Smooth muscle cell (in vitro differentiated cells): ENCODE measurements at regions not wholly inside any gene's neighbourhood (a gene's known extent, or its start where the extent isn't known, plus 50 kb on each side); places are given as distances from the start of the nearest gene placed in this dataset.

Experiments used
- DNase-seq: peaks from one replicate; lab custom pipeline; 2025; ENCODE audit not compliant: unreplicated experiment; lab: John Stamatoyannopoulos, UW
- H2AFZ ChIP-seq: fragments of 200-600 bp; sonication (generic); 2 replicates; pipeline ENCODE4 v1.6.0; 2016; ENCODE audit warnings: antibody characterized with exemption, low read depth, mild to moderate bottlenecking
- H3F3A ChIP-seq: fragments of 200-600 bp; sonication (generic); 2 replicates; pipeline ENCODE4 v1.6.0; 2017; ENCODE audit warnings: antibody characterized with exemption, low read depth
- H3K27ac ChIP-seq: fragments of 200-600 bp; sonication (generic); 2 replicates; pipeline ENCODE4 v1.5.1; 2016; ENCODE audit warnings: low read depth, mild to moderate bottlenecking
- H3K27me3 ChIP-seq: fragments of 200-600 bp; sonication (generic); 2 replicates; pipeline ENCODE4 v1.6.1; 2016; ENCODE audit warnings: low read depth, mild to moderate bottlenecking
- H3K36me3 ChIP-seq: fragments of 200-600 bp; sonication (generic); 2 replicates; pipeline ENCODE4 v1.5.1; 2016; ENCODE audit warnings: low read depth
- H3K4me1 ChIP-seq: fragments of 200-600 bp; sonication (generic); 2 replicates; pipeline ENCODE4 v1.5.1; 2016; ENCODE audit warnings: low read depth
- H3K4me2 ChIP-seq: fragments of 200-600 bp; sonication (generic); 2 replicates; pipeline ENCODE4 v1.6.0; 2016; ENCODE audit warnings: mild to moderate bottlenecking
- H3K4me3 ChIP-seq: fragments of 200-600 bp; sonication (generic); 2 replicates; pipeline ENCODE4 v1.5.1; 2016; ENCODE audit warnings: mild to moderate bottlenecking
- H3K79me2 ChIP-seq: fragments of 200-600 bp; sonication (generic); 2 replicates; pipeline ENCODE4 v1.6.0; 2016; ENCODE audit warnings: low read depth, mild to moderate bottlenecking
- H3K9ac ChIP-seq: fragments of 200-600 bp; sonication (generic); 2 replicates; pipeline ENCODE4 v1.6.0; 2016; ENCODE audit warnings: low read depth
- H3K9me3 ChIP-seq: fragments of 200-600 bp; sonication (generic); replicated peaks from 2 replicates; pipeline ENCODE4 v1.5.1; 2016; ENCODE audit warnings: low read depth
- H4K20me1 ChIP-seq: fragments of 200-600 bp; sonication (generic); 2 replicates; pipeline ENCODE4 v1.6.0; 2016; ENCODE audit warnings: low read depth
- CTCF ChIP-seq: fragments of 200-600 bp; sonication (generic); IDR thresholded peaks from 2 replicates; pipeline ENCODE4 v1.5.1; 2017; ENCODE audit warnings: borderline replicate concordance, mild to moderate bottlenecking, antibody characterized with exemption; ENCODE audit not compliant: insufficient read depth, poor library complexity, severe bottlenecking
- WGBS: methylation state at CpG from one replicate; pipeline ENCODE4 v1.1.7; 2016; ENCODE audit warnings: low lambda C conversion rate; 5-methylcytosine and 5-hydroxymethylcytosine counted together

- DNase-seq = no peak
- Histone ChIP-seq H3K27ac (no peak overlapping the region), H3K27me3 (no peaks in the 10 kb centered on the region), H3K9ac (no peak overlapping the region), H3K4me2 (no peak overlapping the region), H2AFZ (no peak overlapping the region), H4K20me1 (no peaks in the 10 kb centered on the region), H3F3A (peaks cover 7% of the 10 kb centered on the region), H3K4me3 (no peak overlapping the region), H3K4me1 (peaks cover 21% of the 10 kb centered on the region), H3K9me3 (no peaks in the 10 kb centered on the region), H3K36me3 (no peaks in the 10 kb centered on the region), H3K79me2 (no peaks in the 10 kb centered on the region)
- 93% methylated on average over 20 of the region's 20 CpGs for WGBS
- no peak for TF ChIP-seq CTCF
These were observed 121.5 kb upstream of the LIPC start for GRCh38 chr15:58309963-58310928.

DNA sequence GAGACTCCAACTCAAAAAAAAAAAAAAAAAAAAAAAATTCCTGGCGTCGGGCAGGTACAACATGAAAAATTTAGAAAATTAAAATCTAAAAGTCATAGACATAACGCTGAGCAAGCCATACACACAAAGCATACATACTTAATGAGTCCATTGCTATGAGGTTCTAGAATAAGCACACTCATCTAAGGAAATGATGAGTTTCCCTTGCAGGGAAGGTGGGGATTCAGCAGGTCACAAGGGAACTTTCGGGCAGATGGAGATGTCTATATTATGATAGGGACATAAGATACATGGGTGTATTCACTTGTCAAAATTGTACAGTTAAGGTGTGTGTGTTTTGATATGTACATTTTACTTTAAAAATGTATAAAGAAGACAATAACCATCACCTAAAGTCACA is 120.2 kb upstream of the LIPC start:
- 96% methylated on average over 4 of the region's 4 CpGs for WGBS

DNA sequence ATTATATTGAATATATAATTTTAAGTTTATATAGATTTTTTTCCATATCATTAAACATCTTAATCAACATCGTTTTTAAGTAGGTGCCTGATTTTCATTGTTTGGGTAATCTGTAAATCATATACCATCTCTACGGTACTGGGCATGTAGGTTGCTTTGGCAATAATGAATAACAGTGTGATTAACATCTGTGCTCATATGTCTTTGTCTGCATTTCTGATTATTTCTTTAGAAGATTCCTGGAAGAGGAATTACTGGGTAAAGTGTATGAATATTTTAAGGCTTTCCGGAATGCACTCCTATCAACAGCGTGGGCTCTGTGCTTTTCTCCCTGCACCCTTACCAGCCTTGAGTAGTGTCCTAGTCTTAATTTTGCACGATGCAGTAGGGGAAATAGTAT is 119.8 kb upstream of the LIPC start:
- Histone ChIP-seq H3K27me3 (no peaks in the 10 kb centered on the region), H3K4me1 (peaks cover 11% of the 10 kb centered on the region), H3K36me3 (no peaks in the 10 kb centered on the region), H2AFZ (peak overlapping the region; percentile 37), H3K27ac (no peak overlapping the region), H3K9me3 (no peaks in the 10 kb centered on the region), H3K4me2 (no peak overlapping the region), H3K79me2 (no peaks in the 10 kb centered on the region), H4K20me1 (no peaks in the 10 kb centered on the region), H3F3A (peaks cover 7% of the 10 kb centered on the region), H3K9ac (no peak overlapping the region), H3K4me3 (no peak overlapping the region)
- 87% methylated on average over 5 of the region's 5 CpGs for WGBS
- DNase-seq = no peak
- TF ChIP-seq CTCF = no peak

More for the DNA sequence above, 120.2 kb upstream of the LIPC start:
- no peaks in the 10 kb centered on the region for H3K9me3 ChIP-seq
- H3K27ac ChIP-seq = no peak overlapping the region
- H3K4me2 ChIP-seq = no peak overlapping the region
- H3K36me3 ChIP-seq = no peaks in the 10 kb centered on the region
- DNase-seq = no peak
- H3K27me3 ChIP-seq = no peaks in the 10 kb centered on the region
- H4K20me1 ChIP-seq = no peaks in the 10 kb centered on the region
- TF ChIP-seq CTCF = no peak
- H3F3A ChIP-seq = peaks cover 7% of the 10 kb centered on the region
- H3K4me3 ChIP-seq = no peak overlapping the region
- H3K9ac ChIP-seq = no peak overlapping the region
- peaks cover 16% of the 10 kb centered on the region for H3K4me1 ChIP-seq
- H2AFZ ChIP-seq = no peak overlapping the region
- no peaks in the 10 kb centered on the region for H3K79me2 ChIP-seq

GRCh38 chr15:58313304-58313703 is 118.5 kb upstream of the LIPC start:
- H3K79me2 ChIP-seq = no peaks in the 10 kb centered on the region
- 86% methylated on average over 5 of the region's 5 CpGs for WGBS
- no peaks in the 10 kb centered on the region for H3K27me3 ChIP-seq

More at GRCh38 chr15:58313304-58313703, 118.5 kb upstream of the LIPC start:
- no peak for DNase-seq
- H3K27ac ChIP-seq = no peak overlapping the region
- H3K4me3 ChIP-seq = no peak overlapping the region
- no peak overlapping the region for H2AFZ ChIP-seq
- no peak overlapping the region for H3K4me2 ChIP-seq
- no peaks in the 10 kb centered on the region for H3K36me3 ChIP-seq
- no peaks in the 10 kb centered on the region for H4K20me1 ChIP-seq
- H3K4me1 ChIP-seq = no peaks in the 10 kb centered on the region
- TF ChIP-seq CTCF = no peak
- no peaks in the 10 kb centered on the region for H3F3A ChIP-seq
- no peaks in the 10 kb centered on the region for H3K9me3 ChIP-seq
- no peak overlapping the region for H3K9ac ChIP-seq
